Heart left ventricle (tissue), 16 donors: ENCODE measurements at regions not wholly inside any gene's neighbourhood (a gene's known extent, or its start where the extent isn't known, plus 50 kb on each side); places are given as distances from the start of the nearest gene placed in this dataset.

Source experiments
- ATAC-seq, 4 donors: fragments of 200-7000 bp; cut with Tn5 transposase; one replicate each; pipeline ENCODE4 v1.9.1; 2020 to 2022; ENCODE audit warnings: moderate library complexity in 4 of 4, mild to moderate bottlenecking in 3 of 4, moderate number of reproducible peaks in 1 of 4
- DNase-seq, 5 donors: peaks; one replicate each; pipeline ENCODE4 v3.0.0-alpha.2; 2020
- H3K27ac ChIP-seq, 12 donors: fragments of 200-600 bp; sonication (generic) in 4 of 12; one replicate each; pipeline versions ENCODE4 v1.5.0 to v1.8.0; 2016 to 2022; ENCODE audit warnings: mild to moderate bottlenecking in 2 of 12
- H3K27me3 ChIP-seq, 9 donors: fragments of 200-600 bp; sonication (generic) in 2 of 9; one replicate each; pipeline versions ENCODE4 v1.5.1 to v1.8.0; 2016 to 2022; ENCODE audit warnings: mild to moderate bottlenecking in 3 of 9
- H3K36me3 ChIP-seq, 9 donors: fragments of 200-600 bp; sonication (generic) in 2 of 9; one replicate each; pipeline versions ENCODE4 v1.5.0 to v1.8.0; 2018 to 2022; ENCODE audit warnings: mild to moderate bottlenecking in 2 of 9
- H3K4me1 ChIP-seq, 12 donors: fragments of 200-600 bp; sonication (generic) in 4 of 12; one replicate each; pipeline versions ENCODE4 v1.5.0 to v1.8.0; 2016 to 2022; ENCODE audit warnings: mild to moderate bottlenecking in 3 of 12
- H3K4me3 ChIP-seq, 12 donors: fragments of 200-600 bp; sonication (generic) in 4 of 12; one replicate each; pipeline versions ENCODE4 v1.5.0 to v1.8.0; 2017 to 2022; ENCODE audit warnings: mild to moderate bottlenecking in 9 of 12, moderate library complexity in 4 of 12
- H3K9me3 ChIP-seq, 12 donors: fragments of 200-600 bp; sonication (generic) in 4 of 12; one replicate each; pipeline versions ENCODE4 v1.5.0 to v1.8.0; 2016 to 2022; ENCODE audit warnings: mild to moderate bottlenecking in 1 of 12
- CTCF ChIP-seq, 12 donors: fragments of 200-600 bp; sonication (generic) in 4 of 12; IDR thresholded peaks; one replicate each; pipeline versions ENCODE4 v1.5.0 to v1.8.0; 2018 to 2022; ENCODE audit warnings: antibody characterized with exemption in 12 of 12, mild to moderate bottlenecking in 5 of 12
- POLR2A ChIP-seq, 2 donors: fragments of 450-650 bp; IDR thresholded peaks; one replicate each; pipeline ENCODE4 v1.6.1; 2017; ENCODE audit warnings: antibody characterized with exemption in 2 of 2, mild to moderate bottlenecking in 2 of 2, moderate library complexity in 2 of 2
- WGBS, 4 donors: extraction: QIAGEN DNeasy Blood & Tissue Kit in 2 of 4; methylation state at CpG; one replicate each; pipeline versions ENCODE4 v1.1.5 to v1.1.7; 2013 to 2018; 5-methylcytosine and 5-hydroxymethylcytosine counted together
- intact Hi-C, 10 donors: fragments of 100-400 bp; cut with DNase I; formaldehyde crosslinking; loops; one replicate each; pipeline versions ENCODE4 v1.11.1 to v1.14.2; 2022
- donor health status: ischemic (EF 13 %, LVEDD 7.1; RV severe dilation, severe dysfunction).
- donor health status: healthy with polysubstance abuse.
- donor health status: DM: no; HTN: yes; CAD: no.
- donor health status: DM: no; HTN: no; CAD: no.
- donor health status: ischemic (EF 25% LVEDD 6.9; RV normal size, moderate dysfunction).
- donor health status: ischemic (EF 25% LVEDD 5.7; RV mildly dilated, moderate dysfunction).
- donor health status: healthy.
- donor health status: DM: yes; HTN: yes; CAD: no.
- donor health status: ischemic (EF 35%, LVEDD 5.7; RV mildly dilated, moderate dysfunction).
- donor health status: nonischemic (EF 11% LVEDD 7.7; RV severe dilation, severe dysfunction).
- donor health status: DM: yes; HTN: yes; CAD: no.
- donor health status: PGD.
- donor health status: ischemic (EF 29% LVEDD 5.4; RV normal size, mild dysfunction).
- donor health status: nonischemic (EF 23%, LVEDD 6.1; RV moderate dilation, normal function).

- Histone ChIP-seq H3K27me3 (no peaks in the 10 kb centered on the region), H3K4me3 (no peak overlapping the region), H3K36me3 (no peaks in the 10 kb centered on the region), H3K4me1 (no peaks in the 10 kb centered on the region), H3K27ac (no peak overlapping the region), H3K9me3 (peaks cover 0 to 52% (median 20%) of the 10 kb centered on the region in 12 donors)
- ATAC-seq (no peak), DNase-seq (no peak)
- intact Hi-C loops: no loop called here
- TF ChIP-seq POLR2A (IDR thresholded peaks at IDR 0.05) (no peak), CTCF (IDR thresholded peaks at IDR 0.05) (no peak)
Measured at GRCh38 chr4:126871810-126872209, 760.9 kb upstream of the INTU start.

- Histone ChIP-seq H3K36me3 (no peaks in the 10 kb centered on the region), H3K27ac (no peak overlapping the region), H3K9me3 (peaks cover 0 to 48% (median 20%) of the 10 kb centered on the region in 12 donors), H3K4me3 (no peak overlapping the region), H3K27me3 (no peaks in the 10 kb centered on the region), H3K4me1 (no peaks in the 10 kb centered on the region)
- DNase-seq (no peak), ATAC-seq (no peak)
- no peak for TF ChIP-seq POLR2A (IDR thresholded peaks at IDR 0.05)
- no peak for TF ChIP-seq CTCF (IDR thresholded peaks at IDR 0.05)
- 87 to 93% (median 92%) methylated on average over 7 to 19 of the region's 19 CpGs for WGBS, 4 donors
- intact Hi-C loops: no loop called here
Measured at GRCh38 chr4:126874533-126874932, 758.2 kb upstream of the INTU start.

- H3K4me1 ChIP-seq: no peaks in the 10 kb centered on the region
- no peaks in the 10 kb centered on the region for H3K9me3 ChIP-seq
- H3K36me3 ChIP-seq: no peaks in the 10 kb centered on the region
- H3K4me3 ChIP-seq: no peak overlapping the region
- DNase-seq: no peak
- ATAC-seq: no peak
- H3K27me3 ChIP-seq: no peaks in the 10 kb centered on the region
- H3K27ac ChIP-seq: no peak overlapping the region
- TF ChIP-seq POLR2A (IDR thresholded peaks at IDR 0.05): no peak
- no peak for TF ChIP-seq CTCF (IDR thresholded peaks at IDR 0.05)
- intact Hi-C loops: no loop called here
Measured at GRCh38 chr4:126888968-126889367, 743.8 kb upstream of the INTU start.

- DNase-seq (no peak), ATAC-seq (no peak)
- TF ChIP-seq CTCF (IDR thresholded peaks at IDR 0.05): no peak
- TF ChIP-seq POLR2A (IDR thresholded peaks at IDR 0.05): no peak
- Histone ChIP-seq H3K4me3 (no peak overlapping the region), H3K27me3 (no peaks in the 10 kb centered on the region), H3K36me3 (no peaks in the 10 kb centered on the region), H3K27ac (no peak overlapping the region), H3K9me3 (peaks cover 0 to 3% (median 0%) of the 10 kb centered on the region in 12 donors), H3K4me1 (no peaks in the 10 kb centered on the region)
- intact Hi-C loops: no loop called here
Measured at GRCh38 chr4:126890383-126890782, 742.4 kb upstream of the INTU start.
